ENCODE measurements at regions not wholly inside any gene's neighbourhood (a gene's known extent, or its start where the extent isn't known, plus 50 kb on each side); places are given as distances from the start of the nearest gene placed in this dataset.
"Not testable (repeated sequence)": the region's sequence is repeated elsewhere in the genome, so short reads cannot be mapped to it uniquely, and the experiment has no call there.

GRCh38 chr18:998936-999335 lies 94.3 kb downstream of the ADCYAP1 start:
- no peak for DNase-seq

GRCh38 chr18:1002653-1003178 lies 98.0 kb downstream of the ADCYAP1 start:
- no peak for DNase-seq

- no peak for DNase-seq
Observed at GRCh38 chr18:1003499-1003898, 98.8 kb downstream of the ADCYAP1 start.

DNA sequence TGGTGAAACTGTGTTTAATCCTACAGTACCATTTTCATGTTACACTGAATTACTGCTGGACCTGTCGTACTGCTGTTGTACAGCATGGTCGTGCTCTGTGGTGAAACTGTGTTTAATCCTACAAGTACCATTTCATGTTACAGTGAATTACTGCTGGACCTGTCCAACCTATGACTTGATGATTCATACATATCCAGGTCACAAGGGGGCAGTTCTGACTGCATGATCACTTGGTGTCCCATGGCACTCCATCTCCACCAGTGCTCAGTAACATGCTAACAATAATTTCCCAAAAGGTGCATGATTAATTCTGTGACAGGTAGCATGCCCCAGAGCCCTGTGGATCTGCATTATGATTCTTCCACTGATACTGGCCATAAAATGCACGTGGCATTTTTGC lies 101.6 kb downstream of the ADCYAP1 start:
- DNase-seq: no peak

DNA sequence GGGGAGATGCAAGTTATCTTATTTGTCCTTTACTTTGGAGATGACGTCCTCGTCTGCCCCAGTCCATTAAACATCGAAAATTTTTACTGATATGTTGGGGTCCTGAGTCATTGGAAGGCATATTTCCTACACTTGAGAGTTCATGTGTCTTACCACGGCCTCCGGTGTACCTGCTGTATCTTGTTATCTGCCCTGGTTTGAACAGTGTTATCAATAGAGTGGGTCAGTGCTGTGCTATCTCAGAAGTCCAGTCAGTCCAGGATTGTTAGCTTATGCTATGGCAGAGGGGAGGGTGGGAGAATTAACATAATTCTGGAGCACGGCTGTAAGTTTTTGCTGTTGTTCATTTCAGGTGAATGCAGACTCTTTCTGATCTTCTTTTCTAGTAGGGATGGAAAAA lies 102.3 kb downstream of the ADCYAP1 start:
- DNase-seq: no peak

- DNase-seq: no peak
Observed at GRCh38 chr18:1011349-1011748, 106.7 kb downstream of the ADCYAP1 start.

DNA sequence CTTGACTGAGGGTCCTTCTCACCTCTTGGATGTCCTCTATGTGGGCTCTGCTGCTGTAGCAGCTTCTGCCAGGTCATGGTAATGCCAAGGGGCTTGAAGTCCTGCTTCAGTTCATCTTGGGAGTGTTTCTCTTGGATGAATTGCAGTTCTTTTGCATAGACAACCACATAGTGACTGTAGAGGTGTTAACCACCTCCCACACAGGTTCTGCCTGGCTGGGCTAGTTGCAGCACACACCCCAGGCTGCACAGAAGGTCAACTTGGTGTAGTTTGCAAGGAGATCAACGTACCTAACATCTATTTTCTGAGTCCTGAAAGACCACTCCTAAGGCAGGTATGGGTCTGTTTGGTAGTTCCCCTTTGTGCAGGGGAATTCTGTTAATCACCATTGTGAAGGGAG lies 108.1 kb downstream of the ADCYAP1 start:
- no peak for DNase-seq

- DNase-seq: no peak
Observed at GRCh38 chr18:1013951-1014350, 109.3 kb downstream of the ADCYAP1 start.

- peak; percentile 34 for DNase-seq
Observed at GRCh38 chr18:1014509-1014908, 109.8 kb downstream of the ADCYAP1 start.

GRCh38 chr18:1014951-1015624 lies 110.4 kb downstream of the ADCYAP1 start:
- no peak for DNase-seq

DNA sequence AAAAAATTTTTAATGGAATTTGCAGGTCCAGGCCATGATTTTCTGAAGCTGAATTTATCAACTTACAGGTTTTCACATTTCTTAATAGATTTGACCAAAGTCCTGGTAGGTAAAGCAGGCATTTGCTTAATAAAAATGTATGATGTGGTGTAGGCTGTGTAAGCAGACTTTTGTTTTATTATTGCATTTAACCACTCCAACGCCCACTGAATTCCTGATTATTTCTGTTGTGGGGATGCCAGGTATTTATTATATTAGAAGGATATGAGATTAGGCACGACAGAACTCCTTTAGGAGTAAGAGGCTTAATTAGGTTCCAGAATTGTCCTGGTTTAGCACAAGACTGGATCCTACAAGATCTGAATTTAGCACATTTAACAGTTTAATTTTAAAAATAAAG lies 111.1 kb downstream of the ADCYAP1 start:
- DNase-seq: no peak

GRCh38 chr18:1017227-1018058 lies 112.8 kb downstream of the ADCYAP1 start:
- no peak for DNase-seq

GRCh38 chr18:1018181-1018681 lies 113.6 kb downstream of the ADCYAP1 start:
- peak; percentile 33 for DNase-seq

- no peak for DNase-seq
Observed at GRCh38 chr18:1019191-1019590, 114.5 kb downstream of the ADCYAP1 start.

DNA sequence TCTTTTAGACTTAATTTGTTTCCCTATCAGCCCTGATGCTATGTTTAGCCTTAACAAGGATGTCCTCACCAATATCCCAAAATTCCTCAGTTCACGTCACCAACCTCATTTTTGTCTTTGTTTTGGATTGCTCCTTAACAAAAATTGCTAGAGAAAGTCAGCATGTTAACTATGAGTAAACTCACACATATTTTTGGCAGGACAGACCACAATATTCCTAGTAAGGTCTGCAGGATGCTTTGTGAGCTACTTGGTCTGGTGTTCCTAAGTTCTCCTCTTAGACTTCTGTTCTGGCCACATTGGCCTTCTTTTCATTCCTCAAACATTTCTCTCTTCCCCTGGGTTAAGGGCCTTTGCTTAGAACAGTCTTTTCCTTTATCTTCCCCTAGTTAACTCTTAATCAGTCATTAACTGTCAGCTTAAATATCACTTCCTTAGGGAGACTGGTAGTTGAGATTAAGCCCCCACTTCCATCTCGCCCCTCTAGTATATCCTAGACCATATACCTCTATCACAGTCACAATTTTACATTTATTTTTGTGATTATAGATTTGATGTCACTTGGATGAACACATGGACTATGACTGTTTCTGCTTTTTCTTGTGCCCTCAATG lies 116.2 kb downstream of the ADCYAP1 start:
- DNase-seq: no peak

DNA sequence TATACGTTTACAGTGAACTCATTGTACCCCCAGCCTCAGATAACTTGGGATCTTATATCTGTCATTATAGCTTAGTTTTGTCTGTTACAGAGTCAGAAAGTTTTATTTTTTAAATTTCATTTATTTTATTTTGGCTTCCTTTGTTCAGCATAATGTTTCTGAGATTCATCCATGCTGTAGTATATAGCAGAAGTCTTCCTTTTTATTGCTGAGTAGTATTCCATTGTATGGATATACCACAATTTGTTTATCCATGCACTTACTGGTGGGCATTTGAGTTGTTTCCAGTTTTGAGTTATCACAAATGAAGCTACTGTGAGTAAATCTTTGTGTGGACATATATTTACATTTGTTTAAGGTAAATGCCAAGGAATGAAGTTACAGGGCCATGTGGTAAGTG lies 122.3 kb downstream of the ADCYAP1 start:
- DNase-seq: no peak

GRCh38 chr18:1033092-1033491 lies 128.4 kb downstream of the ADCYAP1 start:
- not testable (repeated sequence) for DNase-seq

DNA sequence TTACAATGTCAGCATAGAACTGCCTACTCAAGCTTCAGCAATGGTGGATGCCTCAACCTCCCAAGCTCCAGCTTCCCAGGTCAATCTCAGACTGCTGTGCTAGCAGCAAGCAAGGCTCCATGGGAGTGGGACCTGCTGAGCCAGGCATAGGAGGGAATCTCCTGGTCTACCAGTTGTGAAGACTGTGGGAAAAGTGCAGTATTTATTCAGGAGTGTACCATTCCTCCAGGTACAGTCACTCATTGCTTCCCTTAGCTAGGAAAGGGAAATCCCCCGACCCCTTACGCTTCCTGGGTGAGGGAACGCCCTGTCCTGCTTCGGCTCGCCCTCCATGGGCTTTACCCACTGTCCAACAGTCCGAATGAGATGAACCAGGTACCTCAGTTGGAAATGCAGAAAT lies 130.3 kb downstream of the ADCYAP1 start:
- no peak for DNase-seq

DNA sequence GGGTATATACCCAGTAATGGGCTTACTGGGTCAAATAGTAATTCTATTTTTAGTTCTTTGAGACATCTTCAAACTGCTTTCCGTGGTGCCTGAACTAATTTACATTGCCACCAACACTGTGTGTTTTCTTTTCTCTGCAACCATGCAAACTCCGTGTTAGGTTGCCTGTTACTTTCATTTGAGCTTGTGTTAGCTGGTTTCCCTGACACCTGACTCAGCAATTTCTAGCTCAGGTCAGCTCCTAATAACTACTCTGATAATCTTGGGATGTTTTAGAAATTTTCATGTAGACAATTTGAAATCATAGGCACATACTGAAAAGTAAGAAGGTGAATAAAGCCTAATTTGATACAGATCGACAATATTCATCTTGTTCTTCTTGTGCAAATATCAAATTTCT lies 132.3 kb downstream of the ADCYAP1 start:
- DNase-seq: no peak

DNA sequence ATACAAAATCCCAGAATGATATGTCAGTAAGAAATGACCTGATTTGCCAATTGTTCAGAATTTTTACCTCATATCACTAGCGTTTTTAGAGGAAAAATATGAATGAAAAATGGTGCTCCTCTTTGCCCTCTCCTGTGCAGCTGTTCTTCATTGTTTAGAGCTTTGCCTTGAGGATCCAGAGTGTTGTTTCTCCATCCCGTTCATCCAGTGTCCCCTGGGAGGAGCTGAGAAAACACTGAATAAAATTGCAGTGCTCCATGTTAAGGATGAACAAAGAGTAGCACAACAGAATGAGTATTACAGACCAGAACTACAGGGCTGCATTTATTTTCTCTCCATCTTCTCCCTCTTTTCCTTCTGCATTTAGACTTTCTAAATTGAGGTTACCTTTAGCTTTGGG lies 133.1 kb downstream of the ADCYAP1 start:
- DNase-seq: no peak

GRCh38 chr18:1039421-1039820 lies 134.8 kb downstream of the ADCYAP1 start:
- no peak for DNase-seq

DNA sequence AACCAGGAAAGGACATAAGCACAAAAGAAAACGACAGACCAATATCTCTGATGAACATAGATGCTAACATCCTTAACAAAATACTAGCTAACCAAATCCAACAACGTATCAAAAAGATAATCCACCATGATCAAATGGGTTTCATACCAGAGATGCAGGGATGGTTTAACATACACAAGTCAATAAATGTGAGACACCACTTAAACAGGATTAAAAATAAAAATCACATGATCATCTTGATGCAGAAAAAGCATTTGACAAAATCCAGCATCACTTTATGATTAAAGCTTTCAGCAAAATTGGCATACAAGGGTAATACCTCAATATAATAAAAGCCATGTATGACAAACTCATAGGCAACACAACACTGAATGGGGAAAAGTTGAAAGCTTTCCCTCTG lies 138.4 kb downstream of the ADCYAP1 start:
- DNase-seq: not testable (repeated sequence)

DNA sequence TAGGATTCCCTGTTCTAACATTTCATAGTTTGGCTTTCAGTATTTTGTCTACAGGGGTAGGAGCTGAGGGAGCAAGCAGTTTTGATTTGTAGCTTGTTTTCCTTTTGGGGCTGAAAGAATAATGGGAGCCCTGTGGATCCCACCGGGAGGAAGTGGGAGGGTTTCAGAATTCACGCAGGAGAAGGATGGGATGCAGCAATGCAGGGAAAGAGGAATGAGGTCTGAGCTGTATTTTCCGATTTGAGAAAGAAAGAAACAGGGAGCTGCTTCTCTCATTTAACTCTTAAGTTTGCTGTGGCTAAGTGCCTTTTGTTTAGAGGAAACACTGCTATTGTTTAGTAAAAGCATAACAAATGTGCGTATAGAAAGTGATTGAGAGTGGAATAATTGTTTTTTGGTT lies 141.0 kb downstream of the ADCYAP1 start:
- DNase-seq: no peak

DNA sequence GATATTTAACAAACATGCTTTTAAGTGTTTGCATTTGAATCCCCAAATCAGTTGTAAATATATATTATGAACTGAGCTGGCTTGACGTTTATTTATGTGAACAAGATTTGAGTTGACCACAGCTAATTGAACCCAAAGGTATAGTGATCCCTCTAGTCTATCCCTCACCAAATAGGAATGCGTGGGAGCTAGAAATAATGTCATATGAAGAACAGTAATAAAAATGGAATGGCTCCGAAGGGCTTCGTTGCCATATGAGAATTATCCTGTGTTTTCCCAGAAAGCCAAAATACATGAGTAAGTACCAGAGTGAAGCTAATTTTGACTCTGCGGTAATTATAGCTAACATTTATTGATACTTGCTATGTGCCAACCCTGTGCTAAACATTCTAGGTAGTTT lies 142.7 kb downstream of the ADCYAP1 start:
- no peak for DNase-seq

All from NCI-H1694 treated with DMSO at 0.1 percent for 48 hours (cell line).